ENCODE measurements at regions not wholly inside any gene's neighbourhood (a gene's known extent, or its start where the extent isn't known, plus 50 kb on each side); places are given as distances from the start of the nearest gene placed in this dataset.
"Not testable (repeated sequence)": the region's sequence is repeated elsewhere in the genome, so short reads cannot be mapped to it uniquely, and the experiment has no call there.

DNA sequence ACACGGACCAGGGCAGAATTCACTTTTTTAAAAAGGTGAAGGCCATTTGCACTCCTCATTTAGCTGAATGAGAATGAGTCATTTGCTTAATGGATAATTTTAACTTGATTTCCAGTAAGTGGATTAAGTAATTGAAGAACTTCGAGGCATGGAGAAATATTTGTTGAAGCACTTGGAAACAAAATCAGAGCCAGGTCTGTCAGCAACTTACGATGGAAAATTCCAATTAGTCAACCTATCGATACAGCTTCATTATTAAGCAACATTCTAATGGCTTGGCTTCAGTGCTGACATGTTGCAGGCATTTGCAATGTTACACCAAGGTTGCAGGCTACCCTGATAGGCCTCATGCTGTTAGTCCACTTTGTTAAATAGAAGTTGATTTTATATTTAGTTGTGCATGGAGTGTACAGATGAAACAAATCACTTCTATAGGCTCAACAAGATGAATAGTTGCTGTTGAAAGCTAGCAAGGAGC is 423.5 kb upstream of the SLC35B3 start:
- Histone ChIP-seq H3K27me3 (ENCODE audit: control insufficient read depth in 2 of 2, insufficient read depth in 1 of 2, low read length in 1 of 2) (no peaks in the 10 kb centered on the region), H3K27ac (ENCODE audit: low read depth in 1 of 2, low read length in 1 of 2) (no peak overlapping the region), H3K4me3 (ENCODE audit: low read length in 2 of 2) (no peak overlapping the region), H3K36me3 (ENCODE audit: control insufficient read depth in 2 of 2, insufficient read depth in 2 of 2, low read length in 1 of 2) (no peaks in the 10 kb centered on the region), H3K9me3 (ENCODE audit: control insufficient read depth in 2 of 2, insufficient read depth in 1 of 2, low read length in 1 of 2) (no peaks in the 10 kb centered on the region), H3K4me1 (ENCODE audit: control insufficient read depth in 2 of 2, insufficient read depth in 2 of 2, low read length in 2 of 2) (no peaks in the 10 kb centered on the region)
- no peak for DNase-seq (ENCODE audit: low read depth in 6 of 9, low spot score in 9 of 9)
- WGBS: 86% methylated on average over 4 of the region's 4 CpGs

DNA sequence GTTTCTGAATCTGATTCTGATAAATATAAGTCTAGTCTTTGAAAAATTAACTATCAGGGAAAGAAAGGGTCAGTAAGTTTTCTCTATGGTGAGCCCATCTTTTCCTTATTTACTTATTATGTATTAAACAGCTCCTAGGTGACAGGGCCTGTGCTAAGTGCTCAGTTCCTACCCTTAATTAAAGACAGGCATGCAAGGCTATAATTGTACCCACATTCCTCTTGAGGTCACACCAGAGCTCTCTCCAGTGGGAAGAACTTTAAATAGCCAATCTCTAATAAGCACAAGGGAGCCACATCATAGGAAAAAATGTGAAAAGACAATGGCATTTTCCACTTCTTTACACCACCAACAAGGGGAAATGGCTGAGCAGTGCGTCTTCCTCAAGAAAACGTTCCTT is 421.8 kb upstream of the SLC35B3 start:
- H3K36me3 ChIP-seq (ENCODE audit: control insufficient read depth in 2 of 2, insufficient read depth in 2 of 2, low read length in 1 of 2): no peaks in the 10 kb centered on the region
- no peaks in the 10 kb centered on the region for H3K4me1 ChIP-seq (ENCODE audit: control insufficient read depth in 2 of 2, insufficient read depth in 2 of 2, low read length in 2 of 2)
- H3K9me3 ChIP-seq (ENCODE audit: control insufficient read depth in 2 of 2, insufficient read depth in 1 of 2, low read length in 1 of 2): no peaks in the 10 kb centered on the region

DNA sequence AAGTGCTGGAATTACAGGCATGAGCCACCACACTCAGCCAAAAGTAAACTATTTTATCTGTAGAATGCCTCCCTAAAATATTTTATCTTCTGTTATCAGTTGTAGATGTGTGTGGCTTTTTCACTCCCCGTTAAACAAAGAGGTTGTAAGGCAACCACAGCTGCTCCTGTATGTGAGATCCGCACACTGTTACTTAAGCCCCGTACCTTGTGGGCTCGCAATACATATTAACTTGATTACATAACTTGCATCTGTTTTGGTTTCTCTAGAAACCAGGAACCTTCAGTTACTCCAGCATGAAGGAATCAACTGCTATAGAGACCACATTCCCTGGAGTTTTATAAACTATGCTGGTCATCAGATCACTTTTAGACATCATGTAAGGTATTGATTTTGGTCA is 420.1 kb upstream of the SLC35B3 start:
- Histone ChIP-seq H3K4me1 (ENCODE audit: control insufficient read depth in 2 of 2, insufficient read depth in 2 of 2, low read length in 2 of 2) (no peaks in the 10 kb centered on the region), H3K9me3 (ENCODE audit: control insufficient read depth in 2 of 2, insufficient read depth in 1 of 2, low read length in 1 of 2) (no peaks in the 10 kb centered on the region), H3K27me3 (ENCODE audit: control insufficient read depth in 2 of 2, insufficient read depth in 1 of 2, low read length in 1 of 2) (no peaks in the 10 kb centered on the region), H3K27ac (ENCODE audit: low read depth in 1 of 2, low read length in 1 of 2) (no peak overlapping the region), H3K4me3 (ENCODE audit: low read length in 2 of 2) (no peak overlapping the region), H3K36me3 (ENCODE audit: control insufficient read depth in 2 of 2, insufficient read depth in 2 of 2, low read length in 1 of 2) (no peaks in the 10 kb centered on the region)
- DNase-seq (ENCODE audit: low read depth in 6 of 9, low spot score in 9 of 9): no peak
- WGBS: 96% methylated on average over 4 of the region's 4 CpGs

More for the DNA sequence above, 421.8 kb upstream of the SLC35B3 start:
- no peaks in the 10 kb centered on the region for H3K27me3 ChIP-seq (ENCODE audit: control insufficient read depth in 2 of 2, insufficient read depth in 1 of 2, low read length in 1 of 2)
- H3K4me3 ChIP-seq (ENCODE audit: low read length in 2 of 2): no peak overlapping the region
- WGBS: 89% methylated on average over 2 of the region's 2 CpGs
- no peak for DNase-seq (ENCODE audit: low read depth in 6 of 9, low spot score in 9 of 9)
- H3K27ac ChIP-seq (ENCODE audit: low read depth in 1 of 2, low read length in 1 of 2): no peak overlapping the region

DNA sequence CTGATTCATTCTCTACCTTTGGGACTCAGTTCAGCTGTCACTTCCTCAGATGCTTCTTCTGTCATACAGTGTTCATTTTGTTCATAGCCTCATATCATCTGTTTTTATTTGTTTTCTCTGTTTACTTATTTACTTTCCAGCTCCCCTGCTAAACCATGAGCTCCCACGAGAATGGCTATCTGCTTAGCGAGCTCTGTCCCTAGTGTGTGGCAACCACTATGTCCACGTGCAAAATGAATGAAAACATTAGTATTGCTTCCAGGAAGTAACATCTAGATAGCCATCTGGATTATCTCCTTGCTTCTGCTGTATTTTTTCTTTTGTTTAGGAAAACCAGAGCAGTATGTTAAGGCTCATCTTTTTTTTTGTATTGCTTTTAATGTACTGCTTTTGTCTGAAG is 417.0 kb upstream of the SLC35B3 start:
- Histone ChIP-seq H3K36me3 (ENCODE audit: control insufficient read depth in 2 of 2, insufficient read depth in 2 of 2, low read length in 1 of 2) (no peaks in the 10 kb centered on the region), H3K4me3 (ENCODE audit: low read length in 2 of 2) (no peak overlapping the region), H3K9me3 (ENCODE audit: control insufficient read depth in 2 of 2, insufficient read depth in 1 of 2, low read length in 1 of 2) (no peaks in the 10 kb centered on the region), H3K27ac (ENCODE audit: low read depth in 1 of 2, low read length in 1 of 2) (no peak overlapping the region), H3K4me1 (ENCODE audit: control insufficient read depth in 2 of 2, insufficient read depth in 2 of 2, low read length in 2 of 2) (no peaks in the 10 kb centered on the region), H3K27me3 (ENCODE audit: control insufficient read depth in 2 of 2, insufficient read depth in 1 of 2, low read length in 1 of 2) (no peaks in the 10 kb centered on the region)
- DNase-seq (ENCODE audit: low read depth in 6 of 9, low spot score in 9 of 9): no peak
- WGBS: 84% methylated on average over 3 of the region's 3 CpGs

DNA sequence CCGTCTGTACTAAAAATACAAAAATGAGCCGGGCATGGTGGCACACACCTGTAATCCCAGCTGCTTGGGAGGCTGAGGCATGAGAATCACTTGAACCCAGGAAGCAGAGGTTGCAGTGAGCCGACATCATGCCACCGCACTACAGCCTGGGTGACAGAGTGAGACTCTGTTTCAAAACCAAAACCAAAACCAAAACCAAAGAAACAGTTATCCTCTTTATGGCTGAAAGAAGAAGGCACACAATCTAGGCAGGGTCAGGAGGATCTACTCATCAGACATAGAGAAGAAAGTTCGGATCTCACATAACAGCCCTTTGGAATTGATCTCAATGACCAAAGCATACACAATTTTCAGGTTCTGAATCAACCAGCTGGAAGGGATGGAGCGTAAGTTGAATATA is 411.3 kb upstream of the SLC35B3 start:
- WGBS: 95% methylated on average over 6 of the region's 6 CpGs
- H3K27me3 ChIP-seq (ENCODE audit: control insufficient read depth in 2 of 2, insufficient read depth in 1 of 2, low read length in 1 of 2); H3K4me1 ChIP-seq (ENCODE audit: control insufficient read depth in 2 of 2, insufficient read depth in 2 of 2, low read length in 2 of 2); H3K27ac ChIP-seq (ENCODE audit: low read depth in 1 of 2, low read length in 1 of 2); H3K9me3 ChIP-seq (ENCODE audit: control insufficient read depth in 2 of 2, insufficient read depth in 1 of 2, low read length in 1 of 2); DNase-seq (ENCODE audit: low read depth in 6 of 9, low spot score in 9 of 9); H3K4me3 ChIP-seq (ENCODE audit: low read length in 2 of 2); H3K36me3 ChIP-seq (ENCODE audit: control insufficient read depth in 2 of 2, insufficient read depth in 2 of 2, low read length in 1 of 2): not testable (repeated sequence)

DNA sequence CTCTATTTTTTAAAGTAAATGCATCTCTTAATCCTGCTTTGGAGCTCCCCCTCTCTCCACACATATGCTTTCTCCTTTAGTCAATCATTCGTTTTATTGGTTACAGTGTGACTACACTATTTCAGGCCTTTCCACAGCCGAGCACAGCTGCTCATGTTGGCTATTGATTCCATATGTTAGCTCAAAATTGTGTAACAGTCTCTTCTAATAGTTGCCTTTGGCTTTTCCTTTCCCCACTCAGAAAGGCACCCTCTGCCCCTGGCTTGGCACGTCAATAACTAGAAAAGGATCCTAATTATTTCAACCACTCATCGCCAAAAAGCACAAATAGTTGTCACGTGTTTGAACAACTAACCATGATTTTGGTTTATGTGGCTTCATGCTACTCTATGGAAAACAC is 410.3 kb upstream of the SLC35B3 start:
- no peaks in the 10 kb centered on the region for H3K27me3 ChIP-seq (ENCODE audit: control insufficient read depth in 2 of 2, insufficient read depth in 1 of 2, low read length in 1 of 2)
- no peak overlapping the region for H3K27ac ChIP-seq (ENCODE audit: low read depth in 1 of 2, low read length in 1 of 2)
- H3K9me3 ChIP-seq (ENCODE audit: control insufficient read depth in 2 of 2, insufficient read depth in 1 of 2, low read length in 1 of 2): no peaks in the 10 kb centered on the region
- no peak for DNase-seq (ENCODE audit: low read depth in 6 of 9, low spot score in 9 of 9)
- H3K4me1 ChIP-seq (ENCODE audit: control insufficient read depth in 2 of 2, insufficient read depth in 2 of 2, low read length in 2 of 2): no peaks in the 10 kb centered on the region
- 93% methylated on average over 5 of the region's 5 CpGs for WGBS
- no peaks in the 10 kb centered on the region for H3K36me3 ChIP-seq (ENCODE audit: control insufficient read depth in 2 of 2, insufficient read depth in 2 of 2, low read length in 1 of 2)
- no peak overlapping the region for H3K4me3 ChIP-seq (ENCODE audit: low read length in 2 of 2)

DNA sequence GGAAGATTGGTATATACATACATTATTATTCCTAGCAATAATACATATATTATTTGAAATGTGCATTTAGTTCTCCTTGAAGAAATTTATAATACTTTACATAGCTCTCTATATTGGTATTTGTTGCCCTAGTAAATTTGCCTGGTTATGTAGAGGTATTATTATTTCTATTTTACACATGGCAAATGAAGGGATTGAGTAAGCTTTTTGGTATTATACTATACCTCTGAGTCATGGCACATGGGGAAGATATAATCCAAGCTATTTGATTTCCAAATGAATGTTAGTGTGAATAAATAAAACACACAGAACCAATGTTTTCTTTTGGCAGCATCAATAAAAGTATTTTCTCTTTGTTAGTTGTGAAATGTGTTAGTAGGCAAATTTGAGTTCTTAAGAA is 409.6 kb upstream of the SLC35B3 start:
- no peaks in the 10 kb centered on the region for H3K27me3 ChIP-seq (ENCODE audit: control insufficient read depth in 2 of 2, insufficient read depth in 1 of 2, low read length in 1 of 2)
- no peak for DNase-seq (ENCODE audit: low read depth in 6 of 9, low spot score in 9 of 9)
- no peak overlapping the region for H3K4me3 ChIP-seq (ENCODE audit: low read length in 2 of 2)
- H3K36me3 ChIP-seq (ENCODE audit: control insufficient read depth in 2 of 2, insufficient read depth in 2 of 2, low read length in 1 of 2): no peaks in the 10 kb centered on the region
- no peaks in the 10 kb centered on the region for H3K4me1 ChIP-seq (ENCODE audit: control insufficient read depth in 2 of 2, insufficient read depth in 2 of 2, low read length in 2 of 2)
- H3K9me3 ChIP-seq (ENCODE audit: control insufficient read depth in 2 of 2, insufficient read depth in 1 of 2, low read length in 1 of 2): no peaks in the 10 kb centered on the region
- H3K27ac ChIP-seq (ENCODE audit: low read depth in 1 of 2, low read length in 1 of 2): no peak overlapping the region

DNA sequence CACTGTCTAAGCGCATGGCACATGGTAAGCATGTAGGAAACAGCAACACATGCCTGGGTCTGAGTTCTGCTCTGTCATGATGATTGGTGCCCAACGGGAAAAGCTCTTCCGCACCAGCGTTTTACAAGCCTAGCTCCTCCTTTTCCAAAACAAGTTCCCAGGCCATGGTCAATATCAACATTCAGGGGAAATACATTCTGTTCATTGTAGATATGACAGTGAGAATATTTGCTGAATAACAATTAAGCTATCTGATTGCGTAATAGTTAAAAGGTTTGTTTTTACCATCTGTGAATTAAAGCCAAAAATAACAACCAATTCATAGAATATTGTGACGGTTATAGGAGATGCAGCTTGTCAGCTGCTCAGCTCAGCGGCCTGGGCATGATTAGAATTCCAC is 404.3 kb upstream of the SLC35B3 start:
- 90% methylated on average over 7 of the region's 7 CpGs for WGBS
- no peaks in the 10 kb centered on the region for H3K36me3 ChIP-seq (ENCODE audit: control insufficient read depth in 2 of 2, insufficient read depth in 2 of 2, low read length in 1 of 2)
- DNase-seq (ENCODE audit: low read depth in 6 of 9, low spot score in 9 of 9): no peak
- H3K4me3 ChIP-seq (ENCODE audit: low read length in 2 of 2): no peak overlapping the region
- no peaks in the 10 kb centered on the region for H3K9me3 ChIP-seq (ENCODE audit: control insufficient read depth in 2 of 2, insufficient read depth in 1 of 2, low read length in 1 of 2)
- no peaks in the 10 kb centered on the region for H3K4me1 ChIP-seq (ENCODE audit: control insufficient read depth in 2 of 2, insufficient read depth in 2 of 2, low read length in 2 of 2)
- no peaks in the 10 kb centered on the region for H3K27me3 ChIP-seq (ENCODE audit: control insufficient read depth in 2 of 2, insufficient read depth in 1 of 2, low read length in 1 of 2)
- no peak overlapping the region for H3K27ac ChIP-seq (ENCODE audit: low read depth in 1 of 2, low read length in 1 of 2)

DNA sequence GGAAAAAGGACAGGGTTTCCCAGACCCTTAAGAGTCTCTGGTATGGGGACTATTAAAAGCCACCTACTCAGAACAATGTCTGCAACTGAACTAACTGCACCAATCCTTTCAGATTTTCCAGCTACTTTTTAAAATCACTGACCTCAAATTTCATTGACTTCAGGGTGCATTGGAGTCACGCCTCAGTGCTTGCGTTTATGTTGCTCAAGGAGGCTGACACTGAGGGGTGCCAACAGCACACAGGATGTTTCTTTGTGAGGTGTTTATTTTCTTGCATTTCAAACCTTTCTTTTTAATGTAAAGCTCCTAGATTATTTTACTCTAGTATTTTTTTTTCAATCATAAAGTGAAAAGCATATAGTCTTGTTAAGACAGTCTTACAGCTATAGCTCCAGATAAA is 402.0 kb upstream of the SLC35B3 start:
- 88% methylated on average over 2 of the region's 2 CpGs for WGBS
- Histone ChIP-seq H3K36me3 (ENCODE audit: control insufficient read depth in 2 of 2, insufficient read depth in 2 of 2, low read length in 1 of 2) (no peaks in the 10 kb centered on the region), H3K4me1 (ENCODE audit: control insufficient read depth in 2 of 2, insufficient read depth in 2 of 2, low read length in 2 of 2) (no peaks in the 10 kb centered on the region), H3K27me3 (ENCODE audit: control insufficient read depth in 2 of 2, insufficient read depth in 1 of 2, low read length in 1 of 2) (no peaks in the 10 kb centered on the region), H3K9me3 (ENCODE audit: control insufficient read depth in 2 of 2, insufficient read depth in 1 of 2, low read length in 1 of 2) (no peaks in the 10 kb centered on the region), H3K27ac (ENCODE audit: low read depth in 1 of 2, low read length in 1 of 2) (no peak overlapping the region), H3K4me3 (ENCODE audit: low read length in 2 of 2) (no peak overlapping the region)
- no peak for DNase-seq (ENCODE audit: low read depth in 6 of 9, low spot score in 9 of 9)

DNA sequence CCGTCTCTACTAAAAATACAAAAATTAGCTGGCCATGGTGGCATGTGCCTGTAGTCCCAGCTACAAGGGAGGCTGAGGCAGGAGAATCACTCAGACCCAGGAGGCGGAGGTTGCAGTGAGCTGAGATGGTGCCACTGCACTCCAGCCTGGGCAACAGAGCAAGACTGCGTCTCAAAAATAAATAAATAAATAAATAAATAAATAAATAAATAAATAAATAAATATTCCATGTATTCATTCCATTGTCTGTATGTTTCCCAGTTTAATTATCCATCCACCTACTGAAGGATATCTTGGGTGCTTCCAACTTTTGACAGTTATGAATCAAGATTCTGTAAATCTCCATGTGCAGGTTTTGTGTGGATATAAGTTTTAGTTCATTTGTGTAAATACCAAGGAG is 397.4 kb upstream of the SLC35B3 start:
- H3K27me3 ChIP-seq (ENCODE audit: control insufficient read depth in 2 of 2, insufficient read depth in 1 of 2, low read length in 1 of 2); H3K9me3 ChIP-seq (ENCODE audit: control insufficient read depth in 2 of 2, insufficient read depth in 1 of 2, low read length in 1 of 2); H3K4me3 ChIP-seq (ENCODE audit: low read length in 2 of 2); H3K4me1 ChIP-seq (ENCODE audit: control insufficient read depth in 2 of 2, insufficient read depth in 2 of 2, low read length in 2 of 2); DNase-seq (ENCODE audit: low read depth in 6 of 9, low spot score in 9 of 9); H3K27ac ChIP-seq (ENCODE audit: low read depth in 1 of 2, low read length in 1 of 2); H3K36me3 ChIP-seq (ENCODE audit: control insufficient read depth in 2 of 2, insufficient read depth in 2 of 2, low read length in 1 of 2): not testable (repeated sequence)
- WGBS: 97% methylated on average over 3 of the region's 3 CpGs

Measured in thymus (tissue), 11 donors.